PC-3 (cell line): ENCODE measurements at regions not wholly inside any gene's neighbourhood (a gene's known extent, or its start where the extent isn't known, plus 50 kb on each side); places are given as distances from the start of the nearest gene placed in this dataset.

Experiments
- EZH2 ChIP-seq: fragments of 300-600 bp; sonication (generic); IDR thresholded peaks from one replicate; pipeline ENCODE4 v1.6.1; 2017; ENCODE audit warnings: antibody characterized with exemption, mild to moderate bottlenecking, low read length; ENCODE audit not compliant: unreplicated experiment
- EZH2phosphoT487 ChIP-seq: fragments of 300-600 bp; sonication (generic); IDR thresholded peaks from 2 replicates; pipeline ENCODE4 v1.6.1; 2018; ENCODE audit warnings: mild to moderate bottlenecking, antibody characterized with exemption, low read length, borderline replicate concordance
- TF ChIP-seq, protein P1 (sequence below): fragments of 300-600 bp; sonication (generic); conservative IDR thresholded peaks from 2 replicates; pipeline ENCODE4 v1.5.1; 2017; ENCODE audit warnings: antibody characterized with exemption, low read depth, mild to moderate bottlenecking, low read length

DNA sequence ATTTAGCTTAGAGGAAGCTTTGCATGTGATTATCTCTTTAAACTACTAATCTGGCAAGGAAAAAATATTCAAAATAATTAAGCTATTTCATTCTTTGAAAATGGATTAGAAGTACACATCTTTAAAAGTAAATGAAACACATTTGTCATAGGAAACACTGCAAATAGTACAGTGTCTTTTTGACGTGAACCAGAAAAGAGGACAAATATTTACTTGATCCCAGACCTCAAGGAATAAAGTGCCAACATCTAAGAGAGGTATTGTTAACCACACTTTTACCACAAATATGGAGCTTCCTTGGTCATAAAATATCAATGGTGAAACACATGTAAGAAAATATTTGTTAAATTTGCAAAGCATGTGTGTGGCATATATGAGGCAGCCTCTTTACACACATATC, 159.9 kb downstream of the SNX7 start:
- TF ChIP-seq, protein P1, sequence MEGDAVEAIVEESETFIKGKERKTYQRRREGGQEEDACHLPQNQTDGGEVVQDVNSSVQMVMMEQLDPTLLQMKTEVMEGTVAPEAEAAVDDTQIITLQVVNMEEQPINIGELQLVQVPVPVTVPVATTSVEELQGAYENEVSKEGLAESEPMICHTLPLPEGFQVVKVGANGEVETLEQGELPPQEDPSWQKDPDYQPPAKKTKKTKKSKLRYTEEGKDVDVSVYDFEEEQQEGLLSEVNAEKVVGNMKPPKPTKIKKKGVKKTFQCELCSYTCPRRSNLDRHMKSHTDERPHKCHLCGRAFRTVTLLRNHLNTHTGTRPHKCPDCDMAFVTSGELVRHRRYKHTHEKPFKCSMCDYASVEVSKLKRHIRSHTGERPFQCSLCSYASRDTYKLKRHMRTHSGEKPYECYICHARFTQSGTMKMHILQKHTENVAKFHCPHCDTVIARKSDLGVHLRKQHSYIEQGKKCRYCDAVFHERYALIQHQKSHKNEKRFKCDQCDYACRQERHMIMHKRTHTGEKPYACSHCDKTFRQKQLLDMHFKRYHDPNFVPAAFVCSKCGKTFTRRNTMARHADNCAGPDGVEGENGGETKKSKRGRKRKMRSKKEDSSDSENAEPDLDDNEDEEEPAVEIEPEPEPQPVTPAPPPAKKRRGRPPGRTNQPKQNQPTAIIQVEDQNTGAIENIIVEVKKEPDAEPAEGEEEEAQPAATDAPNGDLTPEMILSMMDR, result no peak
- TF ChIP-seq EZH2phosphoT487 (no peak), EZH2 (no peak)
